ENCODE measurements at regions not wholly inside any gene's neighbourhood (a gene's known extent, or its start where the extent isn't known, plus 50 kb on each side); places are given as distances from the start of the nearest gene placed in this dataset.

DNA sequence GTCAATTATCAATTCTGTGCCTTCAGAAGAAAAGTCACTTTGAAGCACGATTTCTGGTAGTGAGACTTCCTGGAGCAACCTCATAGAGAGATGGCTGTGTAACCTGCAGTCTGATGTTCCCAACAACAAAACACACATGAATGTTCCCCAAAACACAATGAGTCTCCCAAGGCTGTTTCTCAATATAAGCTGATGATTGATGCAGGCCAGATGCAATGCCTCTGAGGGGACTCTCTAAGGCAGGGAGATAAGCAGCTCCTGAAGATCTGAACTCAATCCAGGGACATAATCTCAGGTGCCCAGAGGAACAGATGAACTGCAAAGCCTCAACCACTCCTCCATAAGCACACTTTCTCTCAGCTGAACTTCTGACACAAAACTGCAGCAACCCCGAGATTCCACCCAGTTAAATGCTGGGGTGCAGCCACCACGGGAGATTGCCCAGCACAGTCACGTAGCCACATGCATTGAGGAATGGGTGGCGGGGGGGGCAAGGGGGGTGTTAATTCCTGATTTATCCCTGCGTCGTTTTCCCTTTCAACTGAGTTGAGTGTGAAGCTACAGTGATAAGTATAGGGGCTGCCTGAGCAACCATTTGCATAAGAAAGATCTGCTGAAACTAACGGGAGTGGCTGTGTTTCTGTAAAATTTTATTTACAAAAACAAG is 122.7 kb upstream of the RASEF start:
- TF ChIP-seq EZH2 (IDR thresholded peaks at IDR 0.05) (no peak), EZH2phosphoT487 (IDR thresholded peaks at IDR 0.05) (no peak)
- TF ChIP-seq, protein P1, sequence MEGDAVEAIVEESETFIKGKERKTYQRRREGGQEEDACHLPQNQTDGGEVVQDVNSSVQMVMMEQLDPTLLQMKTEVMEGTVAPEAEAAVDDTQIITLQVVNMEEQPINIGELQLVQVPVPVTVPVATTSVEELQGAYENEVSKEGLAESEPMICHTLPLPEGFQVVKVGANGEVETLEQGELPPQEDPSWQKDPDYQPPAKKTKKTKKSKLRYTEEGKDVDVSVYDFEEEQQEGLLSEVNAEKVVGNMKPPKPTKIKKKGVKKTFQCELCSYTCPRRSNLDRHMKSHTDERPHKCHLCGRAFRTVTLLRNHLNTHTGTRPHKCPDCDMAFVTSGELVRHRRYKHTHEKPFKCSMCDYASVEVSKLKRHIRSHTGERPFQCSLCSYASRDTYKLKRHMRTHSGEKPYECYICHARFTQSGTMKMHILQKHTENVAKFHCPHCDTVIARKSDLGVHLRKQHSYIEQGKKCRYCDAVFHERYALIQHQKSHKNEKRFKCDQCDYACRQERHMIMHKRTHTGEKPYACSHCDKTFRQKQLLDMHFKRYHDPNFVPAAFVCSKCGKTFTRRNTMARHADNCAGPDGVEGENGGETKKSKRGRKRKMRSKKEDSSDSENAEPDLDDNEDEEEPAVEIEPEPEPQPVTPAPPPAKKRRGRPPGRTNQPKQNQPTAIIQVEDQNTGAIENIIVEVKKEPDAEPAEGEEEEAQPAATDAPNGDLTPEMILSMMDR (IDR thresholded peaks at IDR 0.05) = no peak
- Histone ChIP-seq H3F3A (ENCODE audit: low read depth) (peaks cover 5% of the 10 kb centered on the region), H3K9ac (no peak overlapping the region), H3K27ac (no peak overlapping the region), H3K4me2 (peak overlapping the region; percentile 71), H4K20me1 (ENCODE audit: low read depth) (no peaks in the 10 kb centered on the region), H3K4me3 (peak overlapping the region; percentile 9), H3K4me1 (peaks cover 28% of the 10 kb centered on the region), H2AFZ (replicated peaks) (peak overlapping the region; percentile 100), H3K79me2 (ENCODE audit: low read depth) (no peaks in the 10 kb centered on the region), H3K9me3 (ENCODE audit: low read depth) (no peaks in the 10 kb centered on the region), H3K27me3 (no peaks in the 10 kb centered on the region), H3K36me3 (no peaks in the 10 kb centered on the region)
- peak; percentile 13 for DNase-seq (ENCODE audit: low spot score)
- peaks cover 3% of the 10 kb centered on the region for H3K27me3 Mint-ChIP-seq (ENCODE audit: insufficient read depth, low read depth)
- H3K27ac Mint-ChIP-seq = peak overlapping the region; percentile 65
- H3K4me1 Mint-ChIP-seq = peaks cover 16% of the 10 kb centered on the region
- no peaks in the 10 kb centered on the region for H3K9me3 Mint-ChIP-seq
- H3K36me3 Mint-ChIP-seq = no peaks in the 10 kb centered on the region
- peak overlapping the region; percentile 30 for H3K4me3 Mint-ChIP-seq

DNA sequence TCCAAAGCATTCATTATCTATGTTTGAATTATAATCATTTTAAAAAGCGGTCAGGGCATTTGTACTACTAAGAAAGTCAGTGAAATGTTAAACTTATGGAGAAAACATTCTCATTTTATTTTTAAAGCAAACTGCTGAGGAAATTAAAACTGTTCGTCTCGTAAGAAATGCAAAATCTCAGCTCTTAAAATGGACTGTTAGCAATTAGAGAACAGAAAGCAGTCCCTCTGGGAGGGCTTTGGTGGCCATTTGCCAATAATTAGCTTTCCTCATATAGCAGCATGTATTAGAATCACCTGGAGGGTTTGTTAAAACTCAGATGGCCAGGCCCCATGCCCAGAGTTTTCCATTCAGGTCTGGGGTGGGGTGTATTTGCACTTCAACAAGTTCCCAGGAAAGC is 120.7 kb upstream of the RASEF start:
- Mint-ChIP-seq H3K4me3 (peak overlapping the region; percentile 61), H3K27ac (no peak overlapping the region), H3K9me3 (no peaks in the 10 kb centered on the region), H3K4me1 (peaks cover 16% of the 10 kb centered on the region), H3K27me3 (ENCODE audit: insufficient read depth, low read depth) (peaks cover 3% of the 10 kb centered on the region), H3K36me3 (no peaks in the 10 kb centered on the region)
- no peak overlapping the region for H3K27ac ChIP-seq
- H3K4me1 ChIP-seq = peaks cover 16% of the 10 kb centered on the region
- no peak overlapping the region for H3K9ac ChIP-seq
- no peaks in the 10 kb centered on the region for H3K36me3 ChIP-seq
- H3K4me3 ChIP-seq = no peak overlapping the region
- no peak overlapping the region for H3K4me2 ChIP-seq
- H3F3A ChIP-seq (ENCODE audit: low read depth) = peaks cover 5% of the 10 kb centered on the region
- no peak for DNase-seq (ENCODE audit: low spot score)
- no peaks in the 10 kb centered on the region for H4K20me1 ChIP-seq (ENCODE audit: low read depth)
- no peaks in the 10 kb centered on the region for H3K9me3 ChIP-seq (ENCODE audit: low read depth)
- TF ChIP-seq EZH2 (IDR thresholded peaks at IDR 0.05) = no peak
- TF ChIP-seq, protein P1 (IDR thresholded peaks at IDR 0.05) = no peak
- no peak for TF ChIP-seq EZH2phosphoT487 (IDR thresholded peaks at IDR 0.05)
- H3K27me3 ChIP-seq = no peaks in the 10 kb centered on the region
- H3K79me2 ChIP-seq (ENCODE audit: low read depth) = no peaks in the 10 kb centered on the region
- peak overlapping the region; percentile 28 for H2AFZ ChIP-seq (replicated peaks)

DNA sequence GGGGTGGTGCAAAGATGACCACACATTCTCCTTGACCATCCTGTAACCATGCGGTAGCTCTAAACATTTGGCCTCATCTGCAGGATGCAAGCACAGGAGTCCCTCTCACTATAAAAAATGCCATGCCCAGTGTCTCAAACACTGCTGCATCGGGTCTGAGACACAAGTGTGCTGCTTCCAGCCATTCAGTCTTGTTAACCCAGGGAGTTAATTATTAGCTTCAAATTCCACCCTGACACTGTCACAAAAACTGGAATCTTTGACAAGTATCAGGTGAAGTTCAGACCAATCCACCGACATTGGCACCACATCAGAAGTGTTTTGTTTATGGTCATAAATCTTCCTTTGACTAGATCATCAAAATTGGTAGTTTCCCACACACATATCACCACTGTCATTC is 119.1 kb upstream of the RASEF start:
- Mint-ChIP-seq H3K27me3 (ENCODE audit: insufficient read depth, low read depth) (peaks cover 3% of the 10 kb centered on the region), H3K4me3 (no peak overlapping the region), H3K27ac (no peak overlapping the region), H3K4me1 (peaks cover 15% of the 10 kb centered on the region), H3K9me3 (peaks cover 2% of the 10 kb centered on the region), H3K36me3 (no peaks in the 10 kb centered on the region)
- H2AFZ ChIP-seq (replicated peaks) = no peak overlapping the region
- H3K4me3 ChIP-seq = no peak overlapping the region
- H3K4me2 ChIP-seq = no peak overlapping the region
- peaks cover 16% of the 10 kb centered on the region for H3K4me1 ChIP-seq
- H3K79me2 ChIP-seq (ENCODE audit: low read depth) = no peaks in the 10 kb centered on the region
- H3K27me3 ChIP-seq = no peaks in the 10 kb centered on the region
- H3K9me3 ChIP-seq (ENCODE audit: low read depth) = no peaks in the 10 kb centered on the region
- H3K36me3 ChIP-seq = no peaks in the 10 kb centered on the region
- no peak overlapping the region for H3K27ac ChIP-seq
- H3K9ac ChIP-seq = no peak overlapping the region
- no peak for TF ChIP-seq EZH2phosphoT487 (IDR thresholded peaks at IDR 0.05)
- H4K20me1 ChIP-seq (ENCODE audit: low read depth) = no peaks in the 10 kb centered on the region
- H3F3A ChIP-seq (ENCODE audit: low read depth) = peaks cover 5% of the 10 kb centered on the region
- DNase-seq (ENCODE audit: low spot score) = no peak

DNA sequence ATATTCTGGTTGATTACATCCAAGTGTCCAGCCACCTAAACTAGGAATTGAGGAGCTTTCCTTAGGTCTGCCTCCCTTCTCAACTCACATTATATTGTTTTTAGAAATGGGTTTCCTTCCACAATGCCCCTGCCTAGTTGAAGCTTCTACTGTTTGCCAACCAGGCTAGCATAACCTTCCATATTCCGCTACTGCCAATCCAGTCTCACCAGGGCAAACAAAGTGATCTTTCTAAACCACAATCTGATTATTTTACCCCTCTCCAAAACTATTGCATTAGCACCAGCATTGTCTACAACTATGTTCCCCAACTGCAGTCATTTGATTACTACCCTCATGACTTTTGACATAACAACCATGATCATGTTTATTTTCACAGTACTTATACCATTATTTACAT is 115.8 kb upstream of the RASEF start:
- no peaks in the 10 kb centered on the region for H3K27me3 Mint-ChIP-seq (ENCODE audit: insufficient read depth, low read depth)
- no peaks in the 10 kb centered on the region for H4K20me1 ChIP-seq (ENCODE audit: low read depth)
- no peak for TF ChIP-seq EZH2 (IDR thresholded peaks at IDR 0.05)
- TF ChIP-seq EZH2phosphoT487 (IDR thresholded peaks at IDR 0.05) = no peak
- TF ChIP-seq, protein P1 (IDR thresholded peaks at IDR 0.05) = no peak

More for the DNA sequence above, 115.8 kb upstream of the RASEF start:
- H3K4me1 ChIP-seq = no peaks in the 10 kb centered on the region
- H3K9me3 ChIP-seq (ENCODE audit: low read depth) = peaks cover 3% of the 10 kb centered on the region
- H3K9ac ChIP-seq = no peak overlapping the region
- H3F3A ChIP-seq (ENCODE audit: low read depth) = no peaks in the 10 kb centered on the region
- no peak overlapping the region for H3K27ac ChIP-seq
- no peak overlapping the region for H3K27ac Mint-ChIP-seq
- H3K4me2 ChIP-seq = no peak overlapping the region
- H3K9me3 Mint-ChIP-seq = peaks cover 7% of the 10 kb centered on the region
- no peaks in the 10 kb centered on the region for H3K36me3 Mint-ChIP-seq
- DNase-seq (ENCODE audit: low spot score) = no peak
- no peaks in the 10 kb centered on the region for H3K79me2 ChIP-seq (ENCODE audit: low read depth)
- no peaks in the 10 kb centered on the region for H3K4me1 Mint-ChIP-seq
- no peak overlapping the region for H3K4me3 ChIP-seq
- H3K4me3 Mint-ChIP-seq = no peak overlapping the region
- no peak overlapping the region for H2AFZ ChIP-seq (replicated peaks)
- no peaks in the 10 kb centered on the region for H3K27me3 ChIP-seq
- H3K36me3 ChIP-seq = no peaks in the 10 kb centered on the region
